Brain microvascular endothelial cell (primary cell): ENCODE measurements at regions not wholly inside any gene's neighbourhood (a gene's known extent, or its start where the extent isn't known, plus 50 kb on each side); places are given as distances from the start of the nearest gene placed in this dataset.

Experiments
- DNase-seq: peaks from one replicate; pipeline ENCODE4 v3.0.0-alpha.2; 2020
- H3K27ac ChIP-seq: fragments of 250-450 bp; sonication (Bioruptor Pico); 2 replicates; pipeline ENCODE4 v1.5.1; 2020; ENCODE audit warnings: mild to moderate bottlenecking, moderate library complexity
- H3K27me3 ChIP-seq: fragments of 250-450 bp; sonication (Bioruptor Pico); replicated peaks from 2 replicates; pipeline ENCODE4 v1.5.1; 2020; ENCODE audit warnings: mild to moderate bottlenecking
- H3K36me3 ChIP-seq: fragments of 250-450 bp; sonication (Bioruptor Pico); replicated peaks from 2 replicates; pipeline ENCODE4 v1.5.1; 2020; ENCODE audit warnings: mild to moderate bottlenecking
- H3K4me3 ChIP-seq: 2 replicates; pipeline ENCODE4 v1.5.1; 2011; ENCODE audit warnings: low read depth, mild to moderate bottlenecking, control low read depth, low read length, moderate library complexity
- CTCF ChIP-seq: IDR thresholded peaks from 2 replicates; pipeline ENCODE4 v1.5.1; 2011; ENCODE audit warnings: low read depth, mild to moderate bottlenecking, moderate library complexity, low read length, control low read depth, inconsistent platforms; ENCODE audit errors: missing control alignments
- in situ Hi-C: cut with HindIII; loops from 2 replicates; pipeline ENCODE4 v1.10.0; 2017; ENCODE audit warnings: low sequenced_read_pairs, low pct_ligation_motif_present

GRCh38 chr2:41610501-41611190, 437.2 kb upstream of the PKDCC start:
- peak overlapping the region; percentile 58 for H3K27ac ChIP-seq
- peak; percentile 60 for DNase-seq
- no peaks in the 10 kb centered on the region for H3K36me3 ChIP-seq
- in situ Hi-C loops: no loop called here
- H3K27me3 ChIP-seq: no peaks in the 10 kb centered on the region
- H3K4me3 ChIP-seq: no peak overlapping the region
- no peak for TF ChIP-seq CTCF

- TF ChIP-seq CTCF: no peak
- no peak for DNase-seq
Measured at GRCh38 chr2:41618754-41619153, 429.1 kb upstream of the PKDCC start.

GRCh38 chr2:41621095-41621494, 426.7 kb upstream of the PKDCC start:
- H3K27me3 ChIP-seq: no peaks in the 10 kb centered on the region
- H3K27ac ChIP-seq: no peak overlapping the region
- in situ Hi-C loops: no loop called here

More at GRCh38 chr2:41618754-41619153, 429.1 kb upstream of the PKDCC start:
- H3K4me3 ChIP-seq: no peak overlapping the region
- no peak overlapping the region for H3K27ac ChIP-seq
- H3K36me3 ChIP-seq: no peaks in the 10 kb centered on the region
- in situ Hi-C loops: no loop called here
- H3K27me3 ChIP-seq: no peaks in the 10 kb centered on the region

GRCh38 chr2:41621563-41621962, 426.3 kb upstream of the PKDCC start:
- no peak for TF ChIP-seq CTCF
- in situ Hi-C loops: no loop called here
- H3K4me3 ChIP-seq: no peak overlapping the region
- no peaks in the 10 kb centered on the region for H3K36me3 ChIP-seq
- no peaks in the 10 kb centered on the region for H3K27me3 ChIP-seq
- DNase-seq: no peak
- H3K27ac ChIP-seq: no peak overlapping the region

More at GRCh38 chr2:41621095-41621494, 426.7 kb upstream of the PKDCC start:
- Histone ChIP-seq H3K4me3 (no peak overlapping the region), H3K36me3 (no peaks in the 10 kb centered on the region)
- DNase-seq: no peak
- no peak for TF ChIP-seq CTCF

- no peak for TF ChIP-seq CTCF
- in situ Hi-C loops: no loop called here
- DNase-seq: no peak
Measured at GRCh38 chr2:41622301-41622700, 425.5 kb upstream of the PKDCC start.

GRCh38 chr2:41626936-41627335, 420.9 kb upstream of the PKDCC start:
- in situ Hi-C loops: no loop called here
- Histone ChIP-seq H3K27ac (no peak overlapping the region), H3K4me3 (no peak overlapping the region), H3K36me3 (no peaks in the 10 kb centered on the region), H3K27me3 (no peaks in the 10 kb centered on the region)
- TF ChIP-seq CTCF: no peak
- no peak for DNase-seq

More at GRCh38 chr2:41622301-41622700, 425.5 kb upstream of the PKDCC start:
- Histone ChIP-seq H3K27ac (no peak overlapping the region), H3K27me3 (no peaks in the 10 kb centered on the region), H3K4me3 (no peak overlapping the region), H3K36me3 (no peaks in the 10 kb centered on the region)
